Fibroblast of skin of right quadriceps (primary cell): ENCODE measurements at regions not wholly inside any gene's neighbourhood (a gene's known extent, or its start where the extent isn't known, plus 50 kb on each side); places are given as distances from the start of the nearest gene placed in this dataset.

ENCODE experiments used
- DNase-seq: peaks from one replicate; pipeline ENCODE4 v3.0.0-alpha.2; 2013

- no peak for DNase-seq
Observed at GRCh38 chr12:42828836-42829235, 239.3 kb upstream of the PRICKLE1 start.

GRCh38 chr12:42824327-42824726, 234.8 kb upstream of the PRICKLE1 start:
- DNase-seq, result no peak

- DNase-seq, result no peak
Observed at GRCh38 chr12:42823679-42824078, 234.1 kb upstream of the PRICKLE1 start.

GRCh38 chr12:42819846-42820245, 230.3 kb upstream of the PRICKLE1 start:
- no peak for DNase-seq

GRCh38 chr12:42815068-42815467, 225.5 kb upstream of the PRICKLE1 start:
- DNase-seq, result no peak

- DNase-seq, result no peak
Observed at GRCh38 chr12:42812871-42813270, 223.3 kb upstream of the PRICKLE1 start.

- no peak for DNase-seq
Observed at GRCh38 chr12:42812086-42812485, 222.5 kb upstream of the PRICKLE1 start.

GRCh38 chr12:42810006-42810405, 220.5 kb upstream of the PRICKLE1 start:
- DNase-seq, result peak; percentile 52

- peak; percentile 68 for DNase-seq
Observed at GRCh38 chr12:42809226-42809625, 219.7 kb upstream of the PRICKLE1 start.

- no peak for DNase-seq
Observed at GRCh38 chr12:42807766-42808165, 218.2 kb upstream of the PRICKLE1 start.

- DNase-seq, result no peak
Observed at GRCh38 chr12:42807251-42807650, 217.7 kb upstream of the PRICKLE1 start.

- DNase-seq, result no peak
Observed at GRCh38 chr12:42804928-42805327, 215.4 kb upstream of the PRICKLE1 start.

GRCh38 chr12:42802785-42803189, 213.2 kb upstream of the PRICKLE1 start:
- DNase-seq, result peak; percentile 38

GRCh38 chr12:42801271-42801670, 211.7 kb upstream of the PRICKLE1 start:
- DNase-seq, result no peak

GRCh38 chr12:42799966-42800365, 210.4 kb upstream of the PRICKLE1 start:
- DNase-seq, result no peak

GRCh38 chr12:42798811-42799438, 209.4 kb upstream of the PRICKLE1 start:
- peak; percentile 68 for DNase-seq

- peak; percentile 24 for DNase-seq
Observed at GRCh38 chr12:42794806-42795205, 205.3 kb upstream of the PRICKLE1 start.

- DNase-seq, result no peak
Observed at GRCh38 chr12:42793166-42793565, 203.6 kb upstream of the PRICKLE1 start.

- no peak for DNase-seq
Observed at GRCh38 chr12:42792265-42792664, 202.7 kb upstream of the PRICKLE1 start.

GRCh38 chr12:42791399-42791798, 201.9 kb upstream of the PRICKLE1 start:
- no peak for DNase-seq

GRCh38 chr12:42790761-42791151, 201.2 kb upstream of the PRICKLE1 start:
- DNase-seq, result peak; percentile 68

GRCh38 chr12:42789808-42790760, 200.5 kb upstream of the PRICKLE1 start:
- DNase-seq, result no peak

GRCh38 chr12:42786400-42787148, 197.0 kb upstream of the PRICKLE1 start:
- no peak for DNase-seq
